GM12864 (cell line): ENCODE measurements at regions not wholly inside any gene's neighbourhood (a gene's known extent, or its start where the extent isn't known, plus 50 kb on each side); places are given as distances from the start of the nearest gene placed in this dataset.

Source experiments
- DNase-seq: peaks from one replicate; pipeline ENCODE4 v3.0.0-alpha.2; 2011; ENCODE audit warnings: low read depth
- H3K4me3 ChIP-seq: 2 replicates; pipeline ENCODE4 v1.5.1; 2011; ENCODE audit warnings: mild to moderate bottlenecking, low read depth, low read length, control low read depth
- TF ChIP-seq, protein P1 (sequence below): IDR thresholded peaks from 2 replicates; pipeline ENCODE4 v1.5.1; 2011; ENCODE audit warnings: low read depth, mild to moderate bottlenecking, moderate library complexity, low read length, control low read depth, inconsistent platforms; ENCODE audit errors: missing control alignments

DNA sequence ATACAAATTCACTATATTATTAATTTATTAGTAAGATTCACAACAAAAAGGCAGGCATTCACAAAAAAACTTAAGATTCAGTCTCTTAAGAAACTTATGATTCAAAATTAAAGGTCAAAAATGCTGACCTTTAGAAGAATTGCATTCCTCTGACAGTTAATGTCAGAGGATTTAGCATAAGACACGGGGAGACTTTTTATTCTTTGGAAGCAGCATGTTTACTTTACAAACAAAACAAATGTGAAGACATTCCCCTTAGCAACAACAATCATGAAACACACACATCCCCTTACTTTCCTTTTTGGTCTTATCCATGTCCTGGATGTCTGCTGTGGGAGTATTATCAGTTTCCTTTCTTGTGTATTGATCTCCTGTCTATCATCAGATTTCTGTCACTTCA lies 117.1 kb downstream of the RAD51AP2 start:
- TF ChIP-seq, protein P1, sequence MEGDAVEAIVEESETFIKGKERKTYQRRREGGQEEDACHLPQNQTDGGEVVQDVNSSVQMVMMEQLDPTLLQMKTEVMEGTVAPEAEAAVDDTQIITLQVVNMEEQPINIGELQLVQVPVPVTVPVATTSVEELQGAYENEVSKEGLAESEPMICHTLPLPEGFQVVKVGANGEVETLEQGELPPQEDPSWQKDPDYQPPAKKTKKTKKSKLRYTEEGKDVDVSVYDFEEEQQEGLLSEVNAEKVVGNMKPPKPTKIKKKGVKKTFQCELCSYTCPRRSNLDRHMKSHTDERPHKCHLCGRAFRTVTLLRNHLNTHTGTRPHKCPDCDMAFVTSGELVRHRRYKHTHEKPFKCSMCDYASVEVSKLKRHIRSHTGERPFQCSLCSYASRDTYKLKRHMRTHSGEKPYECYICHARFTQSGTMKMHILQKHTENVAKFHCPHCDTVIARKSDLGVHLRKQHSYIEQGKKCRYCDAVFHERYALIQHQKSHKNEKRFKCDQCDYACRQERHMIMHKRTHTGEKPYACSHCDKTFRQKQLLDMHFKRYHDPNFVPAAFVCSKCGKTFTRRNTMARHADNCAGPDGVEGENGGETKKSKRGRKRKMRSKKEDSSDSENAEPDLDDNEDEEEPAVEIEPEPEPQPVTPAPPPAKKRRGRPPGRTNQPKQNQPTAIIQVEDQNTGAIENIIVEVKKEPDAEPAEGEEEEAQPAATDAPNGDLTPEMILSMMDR = no peak
- no peak for DNase-seq
- H3K4me3 ChIP-seq = no peak overlapping the region

DNA sequence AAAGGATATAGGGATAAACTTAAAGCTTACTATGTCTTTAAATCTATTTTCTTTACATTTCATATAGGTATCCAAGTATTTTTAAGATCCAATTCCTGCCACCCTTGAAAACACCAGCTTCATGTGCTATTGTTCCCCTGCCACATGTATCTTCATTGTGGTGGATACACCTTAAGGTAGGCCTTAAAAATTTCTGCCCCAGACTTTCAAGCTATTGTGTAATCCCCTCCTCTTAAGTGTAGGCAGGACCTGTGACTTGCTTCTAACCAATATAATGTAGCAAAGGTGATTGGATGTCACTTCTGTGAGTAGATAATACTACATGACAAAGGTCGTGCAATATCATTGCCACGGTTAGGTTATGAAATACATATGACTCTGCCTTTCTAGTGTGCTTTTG lies 119.5 kb downstream of the RAD51AP2 start:
- no peak overlapping the region for H3K4me3 ChIP-seq
- no peak for DNase-seq
- TF ChIP-seq, protein P1 = no peak

GRCh38 chr2:17388798-17389197 lies 129.4 kb downstream of the RAD51AP2 start:
- no peak overlapping the region for H3K4me3 ChIP-seq
- TF ChIP-seq, protein P1 = no peak
- no peak for DNase-seq

GRCh38 chr2:17387591-17387990 lies 130.6 kb downstream of the RAD51AP2 start:
- H3K4me3 ChIP-seq = no peak overlapping the region
- DNase-seq = no peak
- TF ChIP-seq, protein P1 = no peak

DNA sequence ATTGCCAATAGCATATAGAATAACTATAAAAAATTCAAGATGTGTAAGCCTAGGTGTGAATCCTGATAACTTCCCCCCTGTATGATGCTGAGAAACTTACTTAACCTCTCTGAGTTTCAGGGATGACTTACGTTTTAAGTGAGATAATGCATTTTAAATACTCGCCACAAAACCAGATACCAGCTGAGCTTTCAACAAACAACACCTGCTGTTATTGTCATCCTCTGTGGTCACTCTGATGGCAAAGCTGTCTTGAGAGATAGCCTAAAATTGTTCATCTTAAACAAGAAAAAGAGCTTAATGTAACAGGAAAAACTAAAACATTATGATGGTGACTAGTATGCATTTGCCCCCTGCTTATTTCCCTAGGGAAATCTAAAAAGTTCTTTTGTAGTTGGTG lies 131.5 kb downstream of the RAD51AP2 start:
- TF ChIP-seq, protein P1 = no peak
- DNase-seq = no peak
- H3K4me3 ChIP-seq = no peak overlapping the region

DNA sequence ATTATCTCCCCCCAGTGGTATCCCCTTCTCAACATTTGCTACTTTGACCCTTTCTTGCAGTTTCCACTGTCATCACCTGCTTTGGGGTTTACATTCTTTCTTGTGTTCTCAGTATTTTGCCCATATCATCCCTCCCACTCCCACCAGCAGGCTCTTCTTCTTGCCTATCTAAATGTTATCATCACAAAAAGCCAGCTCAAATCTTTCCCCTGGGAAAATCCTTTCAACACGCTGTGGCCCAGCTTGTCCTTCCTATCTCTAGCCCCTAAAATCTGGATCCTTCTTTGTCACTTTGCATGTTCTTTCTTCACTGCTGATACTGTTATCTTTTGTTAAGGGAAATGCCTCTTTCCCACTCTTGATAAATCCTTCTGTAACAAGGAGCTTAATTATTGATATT lies 138.2 kb downstream of the RAD51AP2 start:
- TF ChIP-seq, protein P1 = no peak

GRCh38 chr2:17375262-17375661 lies 143.0 kb downstream of the RAD51AP2 start:
- TF ChIP-seq, protein P1 = no peak
- no peak overlapping the region for H3K4me3 ChIP-seq
- DNase-seq = no peak

More for the DNA sequence above, 138.2 kb downstream of the RAD51AP2 start:
- no peak overlapping the region for H3K4me3 ChIP-seq
- no peak for DNase-seq
